GM23338 (cell line): ENCODE measurements at regions not wholly inside any gene's neighbourhood (a gene's known extent, or its start where the extent isn't known, plus 50 kb on each side); places are given as distances from the start of the nearest gene placed in this dataset.

Source experiments
- ATAC-seq: fragments of 200-7000 bp; cut with Tn5 transposase; 3 replicates; pipeline ENCODE4 v1.9.1; 2020
- DNase-seq: peaks from one replicate; pipeline ENCODE4 v3.0.0-alpha.2; 2015; ENCODE audit warnings: low spot score
- H2AFZ ChIP-seq: fragments of 200-600 bp; sonication (generic); 2 replicates; pipeline ENCODE4 v1.8.0; 2016; ENCODE audit warnings: antibody characterized with exemption, mild to moderate bottlenecking, moderate library complexity
- H3F3A ChIP-seq: fragments of 200-600 bp; sonication (generic); replicated peaks from 2 replicates; pipeline ENCODE4 v1.8.0; 2017; ENCODE audit warnings: antibody characterized with exemption, mixed run types, low read depth
- H3K27ac ChIP-seq: fragments of 200-600 bp; sonication (generic); 2 replicates; pipeline ENCODE4 v1.6.1; 2016; ENCODE audit warnings: low read depth
- H3K27me3 ChIP-seq: fragments of 200-600 bp; sonication (generic); 2 replicates; pipeline ENCODE4 v1.8.0; 2016; ENCODE audit warnings: mild to moderate bottlenecking, mixed run types, moderate library complexity; ENCODE audit not compliant: insufficient read depth
- H3K36me3 ChIP-seq: fragments of 200-600 bp; sonication (generic); 2 replicates; pipeline ENCODE4 v1.8.0; 2016; ENCODE audit warnings: mild to moderate bottlenecking; ENCODE audit not compliant: insufficient read depth
- H3K4me1 ChIP-seq: fragments of 200-600 bp; sonication (generic); 2 replicates; pipeline ENCODE4 v1.8.0; 2016; ENCODE audit warnings: mild to moderate bottlenecking, moderate library complexity; ENCODE audit not compliant: insufficient read depth
- H3K4me2 ChIP-seq: fragments of 200-600 bp; sonication (generic); 2 replicates; pipeline ENCODE4 v1.7.1; 2017; ENCODE audit warnings: mixed run types
- H3K4me3 ChIP-seq: fragments of 200-600 bp; sonication (generic); 2 replicates; pipeline ENCODE4 v1.6.1; 2016; ENCODE audit warnings: mixed run types
- H3K79me2 ChIP-seq: fragments of 200-600 bp; sonication (generic); replicated peaks from 2 replicates; pipeline ENCODE4 v1.8.0; 2017; ENCODE audit warnings: mild to moderate bottlenecking; ENCODE audit not compliant: insufficient read depth
- H3K9me2 ChIP-seq: fragments of 200-600 bp; sonication (generic); 2 replicates; pipeline ENCODE4 v1.8.0; 2017; ENCODE audit not compliant: insufficient read depth
- H4K20me1 ChIP-seq: fragments of 200-600 bp; sonication (generic); replicated peaks from 2 replicates; pipeline ENCODE4 v1.8.0; 2017; ENCODE audit warnings: mild to moderate bottlenecking; ENCODE audit not compliant: insufficient read depth
- H3K27ac Mint-ChIP-seq: 2 replicates; pipeline ENCODE4 v1.8.0; 2020; ENCODE audit warnings: inconsistent platforms, mild to moderate bottlenecking, moderate library complexity, mixed read lengths
- H3K27me3 Mint-ChIP-seq: 3 replicates; pipeline ENCODE4 v1.8.0; 2022; ENCODE audit warnings: low read depth, mild to moderate bottlenecking, moderate library complexity, mixed read lengths, inconsistent platforms; ENCODE audit not compliant: insufficient read depth, poor library complexity
- H3K36me3 Mint-ChIP-seq: 3 replicates; pipeline ENCODE4 v1.8.0; 2021; ENCODE audit warnings: low read depth, mild to moderate bottlenecking, inconsistent platforms, moderate library complexity, mixed read lengths
- H3K4me1 Mint-ChIP-seq: 3 replicates; pipeline ENCODE4 v1.8.0; 2020; ENCODE audit warnings: mild to moderate bottlenecking, inconsistent platforms, mixed read lengths
- H3K4me3 Mint-ChIP-seq: 3 replicates; pipeline ENCODE4 v1.8.0; 2021; ENCODE audit warnings: moderate library complexity, mild to moderate bottlenecking, inconsistent platforms, mixed read lengths
- H3K9me3 Mint-ChIP-seq: 3 replicates; pipeline ENCODE4 v1.8.0; 2020; ENCODE audit warnings: moderate library complexity, mild to moderate bottlenecking, inconsistent platforms, mixed read lengths
- CREB1 ChIP-seq: fragments of 250-450 bp; sonication (Bioruptor Pico); IDR thresholded peaks from 2 replicates; pipeline ENCODE4 v1.5.0; 2020; ENCODE audit warnings: low read depth, mild to moderate bottlenecking, moderate library complexity
- CTCF ChIP-seq, 2 experiments: fragments of 200-600 bp in 1 of 2; sonication (generic) in 1 of 2; conservative IDR thresholded peaks; 2 replicates each; pipeline versions ENCODE4 v1.5.1 to v1.6.1; 2016 to 2017; ENCODE audit warnings: antibody characterized with exemption in 2 of 2, low read depth in 2 of 2, mild to moderate bottlenecking in 2 of 2, moderate library complexity in 1 of 2
- EZH2 ChIP-seq: fragments of 200-600 bp; sonication (generic); IDR thresholded peaks from one replicate; pipeline ENCODE4 v1.8.0; 2017; ENCODE audit warnings: antibody characterized with exemption, mild to moderate bottlenecking, low read depth; ENCODE audit not compliant: unreplicated experiment
- EZH2phosphoT487 ChIP-seq: fragments of 200-600 bp; sonication (generic); IDR thresholded peaks from one replicate; pipeline ENCODE4 v1.8.1; 2018; ENCODE audit warnings: antibody characterized with exemption; ENCODE audit not compliant: unreplicated experiment
- JUNB ChIP-seq: IDR thresholded peaks from one replicate; pipeline ENCODE4 v1.6.1; 2016; ENCODE audit warnings: antibody characterized with exemption; ENCODE audit not compliant: unreplicated experiment
- NANOG ChIP-seq: IDR thresholded peaks from 2 replicates; pipeline ENCODE4 v1.6.1; 2016; ENCODE audit warnings: antibody characterized with exemption, borderline replicate concordance
- POLR2AphosphoS5 ChIP-seq: IDR thresholded peaks from 2 replicates; pipeline ENCODE4 v1.6.1; 2016; ENCODE audit warnings: antibody characterized with exemption, low read depth
- REST ChIP-seq: IDR thresholded peaks from one replicate; pipeline ENCODE4 v1.6.1; 2018; ENCODE audit warnings: antibody characterized with exemption; ENCODE audit not compliant: unreplicated experiment
- STAT1 ChIP-seq: IDR thresholded peaks from one replicate; pipeline ENCODE4 v1.6.1; 2016; ENCODE audit warnings: antibody characterized with exemption; ENCODE audit not compliant: unreplicated experiment
- ZNF331 ChIP-seq: fragments of 250-450 bp; sonication (Bioruptor Pico); IDR thresholded peaks from 2 replicates; pipeline ENCODE4 v1.5.0; 2020; ENCODE audit warnings: low read depth, mild to moderate bottlenecking, moderate library complexity
- ZNF462 ChIP-seq: fragments of 250-450 bp; sonication (Bioruptor Pico); IDR thresholded peaks from 2 replicates; pipeline ENCODE4 v1.5.0; 2020; ENCODE audit warnings: mild to moderate bottlenecking, moderate library complexity
- TF ChIP-seq, protein P1 (sequence below): IDR thresholded peaks from 2 replicates; pipeline ENCODE4 v1.6.1; 2016; ENCODE audit warnings: antibody characterized with exemption

- Histone ChIP-seq H4K20me1 (no peaks in the 10 kb centered on the region), H3K4me3 (no peak overlapping the region), H3K79me2 (no peaks in the 10 kb centered on the region), H2AFZ (no peak overlapping the region), H3F3A (no peaks in the 10 kb centered on the region), H3K36me3 (no peaks in the 10 kb centered on the region), H3K4me1 (peaks cover 12% of the 10 kb centered on the region), H3K27ac (0 out of 2 replicates have a peak overlapping the region, but pooled peaks have one; percentile 19), H3K4me2 (no peak overlapping the region), H3K27me3 (no peaks in the 10 kb centered on the region), H3K9me2 (no peaks in the 10 kb centered on the region)
- Mint-ChIP-seq H3K27me3 (no peaks in the 10 kb centered on the region), H3K27ac (no peak overlapping the region), H3K36me3 (no peaks in the 10 kb centered on the region), H3K4me3 (no peak overlapping the region), H3K4me1 (peaks cover 19% of the 10 kb centered on the region), H3K9me3 (no peaks in the 10 kb centered on the region)
- DNase-seq (peak; percentile 6), ATAC-seq (peak; percentile 53)
- TF ChIP-seq EZH2 (no peak), STAT1 (no peak), EZH2phosphoT487 (no peak), NANOG (no peak), CTCF (conservative IDR thresholded peaks at IDR 0.05; ENCODE audit: low read depth in 2 of 2) (no peak), ZNF331 (CRISPR knock-in tag) (no peak), POLR2AphosphoS5 (no peak), ZNF462 (CRISPR knock-in tag) (no peak), REST (no peak), CREB1 (CRISPR knock-in tag) (no peak), JUNB (no peak)
- TF ChIP-seq, protein P1, sequence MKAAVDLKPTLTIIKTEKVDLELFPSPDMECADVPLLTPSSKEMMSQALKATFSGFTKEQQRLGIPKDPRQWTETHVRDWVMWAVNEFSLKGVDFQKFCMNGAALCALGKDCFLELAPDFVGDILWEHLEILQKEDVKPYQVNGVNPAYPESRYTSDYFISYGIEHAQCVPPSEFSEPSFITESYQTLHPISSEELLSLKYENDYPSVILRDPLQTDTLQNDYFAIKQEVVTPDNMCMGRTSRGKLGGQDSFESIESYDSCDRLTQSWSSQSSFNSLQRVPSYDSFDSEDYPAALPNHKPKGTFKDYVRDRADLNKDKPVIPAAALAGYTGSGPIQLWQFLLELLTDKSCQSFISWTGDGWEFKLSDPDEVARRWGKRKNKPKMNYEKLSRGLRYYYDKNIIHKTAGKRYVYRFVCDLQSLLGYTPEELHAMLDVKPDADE: no peak
Observed at GRCh38 chr5:174457141-174457678, 267.2 kb upstream of the MSX2 start.
